Erythroblast (primary cell): ENCODE measurements at regions not wholly inside any gene's neighbourhood (a gene's known extent, or its start where the extent isn't known, plus 50 kb on each side); places are given as distances from the start of the nearest gene placed in this dataset.

Experiments used
- GATA1 ChIP-seq: IDR thresholded peaks from 2 replicates; pipeline ENCODE4 v1.6.1; 2011; ENCODE audit warnings: low read depth, mild to moderate bottlenecking, control low read depth, low read length, moderate library complexity
- POLR2A ChIP-seq: IDR thresholded peaks from 2 replicates; pipeline ENCODE4 v1.6.1; 2011; ENCODE audit warnings: mild to moderate bottlenecking, low read length

DNA sequence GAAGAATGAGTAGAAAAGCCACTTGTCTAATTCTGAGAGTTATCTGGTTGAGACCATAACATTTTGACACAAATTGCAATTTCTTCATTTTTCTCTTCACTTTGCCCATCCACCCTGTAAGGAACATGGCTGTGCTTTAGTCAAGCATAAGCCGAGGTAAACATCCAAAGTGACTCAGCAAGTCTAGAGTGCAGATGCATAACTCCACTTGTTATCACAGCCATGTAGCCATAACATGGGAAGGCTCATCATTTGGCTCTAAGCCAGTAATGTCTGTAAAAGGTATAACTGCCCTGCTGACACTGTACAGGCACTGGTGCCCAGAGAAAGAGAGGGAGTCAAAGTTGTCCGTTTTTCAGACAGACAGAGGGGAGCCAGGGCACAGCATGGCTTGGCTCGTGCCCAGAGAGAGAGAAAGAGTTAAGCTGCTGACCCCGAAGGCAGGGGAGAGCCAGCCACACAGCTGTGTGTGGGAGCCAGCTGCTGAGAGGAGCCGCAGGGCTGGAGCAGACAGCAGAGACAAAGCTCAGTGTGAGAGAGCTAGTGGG is 76.9 kb upstream of the EXOC1L start:
- TF ChIP-seq POLR2A = no peak
- no peak for TF ChIP-seq GATA1
